ENCODE measurements at regions not wholly inside any gene's neighbourhood (a gene's known extent, or its start where the extent isn't known, plus 50 kb on each side); places are given as distances from the start of the nearest gene placed in this dataset.

DNA sequence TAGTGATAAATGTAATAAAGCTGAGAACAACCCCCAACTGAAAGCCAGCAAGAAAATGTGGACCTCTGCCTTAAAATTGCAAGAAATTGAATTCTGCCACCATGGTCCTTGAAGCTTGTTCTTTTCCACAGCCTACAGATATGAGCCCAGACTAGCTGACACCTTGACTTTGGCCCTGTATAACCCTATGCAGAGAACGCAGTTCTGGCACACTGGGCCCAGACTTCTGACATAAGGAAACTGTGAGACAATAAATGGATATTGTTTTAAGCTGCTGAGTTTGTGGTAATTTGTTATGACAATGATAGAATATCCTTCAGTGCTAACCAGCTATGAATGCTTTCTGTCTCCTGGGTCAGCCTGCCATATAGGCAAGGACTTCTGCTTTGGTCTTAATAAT lies 315.6 kb upstream of the RIOK2 start:
- WGBS (ENCODE audit: insufficient coverage), result 89% methylated on average over 1 of the region's 1 CpG
- Histone ChIP-seq H3K27me3 (ENCODE audit: control insufficient read depth, insufficient read depth, low read length) (peaks cover 2% of the 10 kb centered on the region), H3K4me3 (ENCODE audit: low read length) (no peak overlapping the region), H3K27ac (ENCODE audit: low read length) (no peak overlapping the region), H3K4me1 (ENCODE audit: control insufficient read depth, insufficient read depth, low read length) (no peaks in the 10 kb centered on the region), H3K36me3 (ENCODE audit: control insufficient read depth, insufficient read depth, low read length) (no peaks in the 10 kb centered on the region), H3K9me3 (ENCODE audit: control insufficient read depth, insufficient read depth, low read length) (no peaks in the 10 kb centered on the region)
- intact Hi-C loops (cut with micrococcal nuclease), result no loop called here
- DNase-seq (no peak), ATAC-seq (no peak)
- Mint-ChIP-seq H3K4me1 (no peaks in the 10 kb centered on the region), H3K9me3 (peaks cover 0 to 2% of the 10 kb centered on the region in 2 donors), H3K36me3 (no peaks in the 10 kb centered on the region), H3K4me3 (no peak overlapping the region), H3K27me3 (ENCODE audit: low read depth in 2 of 2) (no peaks in the 10 kb centered on the region), H3K27ac (no peak overlapping the region)
- TF ChIP-seq, protein P1, sequence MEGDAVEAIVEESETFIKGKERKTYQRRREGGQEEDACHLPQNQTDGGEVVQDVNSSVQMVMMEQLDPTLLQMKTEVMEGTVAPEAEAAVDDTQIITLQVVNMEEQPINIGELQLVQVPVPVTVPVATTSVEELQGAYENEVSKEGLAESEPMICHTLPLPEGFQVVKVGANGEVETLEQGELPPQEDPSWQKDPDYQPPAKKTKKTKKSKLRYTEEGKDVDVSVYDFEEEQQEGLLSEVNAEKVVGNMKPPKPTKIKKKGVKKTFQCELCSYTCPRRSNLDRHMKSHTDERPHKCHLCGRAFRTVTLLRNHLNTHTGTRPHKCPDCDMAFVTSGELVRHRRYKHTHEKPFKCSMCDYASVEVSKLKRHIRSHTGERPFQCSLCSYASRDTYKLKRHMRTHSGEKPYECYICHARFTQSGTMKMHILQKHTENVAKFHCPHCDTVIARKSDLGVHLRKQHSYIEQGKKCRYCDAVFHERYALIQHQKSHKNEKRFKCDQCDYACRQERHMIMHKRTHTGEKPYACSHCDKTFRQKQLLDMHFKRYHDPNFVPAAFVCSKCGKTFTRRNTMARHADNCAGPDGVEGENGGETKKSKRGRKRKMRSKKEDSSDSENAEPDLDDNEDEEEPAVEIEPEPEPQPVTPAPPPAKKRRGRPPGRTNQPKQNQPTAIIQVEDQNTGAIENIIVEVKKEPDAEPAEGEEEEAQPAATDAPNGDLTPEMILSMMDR (IDR thresholded peaks at IDR 0.05), result no peak

DNA sequence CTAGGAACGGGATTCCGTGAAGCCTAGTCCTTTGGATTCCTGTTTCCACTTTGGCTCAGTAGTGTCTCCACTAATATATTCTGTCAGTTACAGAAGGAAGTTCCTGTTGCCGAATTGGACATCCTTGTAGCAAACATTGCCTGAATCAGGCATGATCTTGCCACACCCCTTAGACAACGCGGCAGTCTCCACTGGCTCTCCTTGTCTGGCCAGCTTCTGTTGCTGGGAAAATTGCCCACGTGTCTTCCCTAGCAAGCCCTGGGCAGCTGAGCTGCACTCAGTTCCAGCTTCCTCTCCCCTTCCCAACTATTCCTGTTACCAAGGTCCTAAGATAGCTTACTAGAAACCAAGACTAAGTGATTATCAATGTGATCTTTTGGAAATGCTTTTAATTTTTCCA lies 316.6 kb upstream of the RIOK2 start:
- ATAC-seq (no peak), DNase-seq (no peak)
- TF ChIP-seq, protein P1 (IDR thresholded peaks at IDR 0.05), result no peak
- intact Hi-C loops (cut with micrococcal nuclease), result no loop called here
- Histone ChIP-seq H3K4me3 (ENCODE audit: low read length) (no peak overlapping the region), H3K36me3 (ENCODE audit: control insufficient read depth, insufficient read depth, low read length) (no peaks in the 10 kb centered on the region), H3K27ac (ENCODE audit: low read length) (no peak overlapping the region), H3K4me1 (ENCODE audit: control insufficient read depth, insufficient read depth, low read length) (no peaks in the 10 kb centered on the region), H3K27me3 (ENCODE audit: control insufficient read depth, insufficient read depth, low read length) (peaks cover 1% of the 10 kb centered on the region), H3K9me3 (ENCODE audit: control insufficient read depth, insufficient read depth, low read length) (no peaks in the 10 kb centered on the region)
- H3K4me3 Mint-ChIP-seq, result no peak overlapping the region
- H3K27ac Mint-ChIP-seq, result no peak overlapping the region
- H3K27me3 Mint-ChIP-seq (ENCODE audit: low read depth in 2 of 2), result no peaks in the 10 kb centered on the region
- no peaks in the 10 kb centered on the region for H3K4me1 Mint-ChIP-seq
- no peaks in the 10 kb centered on the region for H3K36me3 Mint-ChIP-seq
- H3K9me3 Mint-ChIP-seq, result peaks cover 0 to 2% of the 10 kb centered on the region in 2 donors
- 89% methylated on average over 6 of the region's 6 CpGs for WGBS (ENCODE audit: insufficient coverage)

DNA sequence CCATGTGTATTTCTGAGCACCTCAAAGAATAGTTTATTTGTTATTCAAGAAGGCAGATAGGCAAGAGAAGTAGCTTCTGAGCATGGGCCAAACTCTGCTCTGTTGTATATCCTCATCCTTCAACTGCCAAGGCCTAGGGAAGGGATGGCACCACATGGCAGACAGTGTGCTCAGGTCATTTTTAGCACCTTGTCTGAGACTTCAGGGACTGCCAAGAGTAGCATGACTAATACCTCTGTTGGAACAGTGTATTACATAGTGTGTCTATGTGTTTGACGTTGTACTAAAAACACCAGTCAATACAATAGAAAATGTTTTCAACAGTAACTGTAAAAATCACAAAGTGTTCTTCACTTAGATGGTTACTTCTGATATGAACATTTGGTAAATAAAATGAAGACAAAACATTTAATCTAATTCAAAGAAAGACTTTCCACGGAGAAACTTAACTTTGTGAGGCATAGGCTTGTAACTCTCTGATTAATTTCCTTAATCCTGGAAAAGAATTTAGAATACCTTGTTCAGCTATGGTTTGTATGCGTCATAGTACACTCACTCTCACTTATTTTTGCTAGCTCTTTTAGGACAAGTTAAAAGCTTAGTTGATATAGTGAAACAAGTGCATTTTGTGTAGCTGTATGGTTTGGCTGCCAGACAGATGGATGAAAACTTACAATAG lies 318.4 kb upstream of the RIOK2 start:
- H3K4me3 ChIP-seq (ENCODE audit: low read length), result no peak overlapping the region
- intact Hi-C loops (cut with micrococcal nuclease), result no loop called here
- ATAC-seq (no peak), DNase-seq (no peak)
- no peaks in the 10 kb centered on the region for H3K4me1 Mint-ChIP-seq
- H3K27me3 Mint-ChIP-seq (ENCODE audit: low read depth in 2 of 2), result peaks cover 0 to under 1% of the 10 kb centered on the region in 2 donors
- no peak overlapping the region for H3K4me3 Mint-ChIP-seq
- no peaks in the 10 kb centered on the region for H3K36me3 ChIP-seq (ENCODE audit: control insufficient read depth, insufficient read depth, low read length)
- H3K27ac Mint-ChIP-seq, result no peak overlapping the region
- H3K27ac ChIP-seq (ENCODE audit: low read length), result no peak overlapping the region
- no CpG with 5 or more reads among the region's 3 CpGs for WGBS (ENCODE audit: insufficient coverage)
- no peaks in the 10 kb centered on the region for H3K4me1 ChIP-seq (ENCODE audit: control insufficient read depth, insufficient read depth, low read length)
- H3K9me3 ChIP-seq (ENCODE audit: control insufficient read depth, insufficient read depth, low read length), result no peaks in the 10 kb centered on the region
- H3K36me3 Mint-ChIP-seq, result no peaks in the 10 kb centered on the region
- H3K9me3 Mint-ChIP-seq, result no peaks in the 10 kb centered on the region
- TF ChIP-seq, protein P1 (IDR thresholded peaks at IDR 0.05), result no peak
- no peaks in the 10 kb centered on the region for H3K27me3 ChIP-seq (ENCODE audit: control insufficient read depth, insufficient read depth, low read length)

DNA sequence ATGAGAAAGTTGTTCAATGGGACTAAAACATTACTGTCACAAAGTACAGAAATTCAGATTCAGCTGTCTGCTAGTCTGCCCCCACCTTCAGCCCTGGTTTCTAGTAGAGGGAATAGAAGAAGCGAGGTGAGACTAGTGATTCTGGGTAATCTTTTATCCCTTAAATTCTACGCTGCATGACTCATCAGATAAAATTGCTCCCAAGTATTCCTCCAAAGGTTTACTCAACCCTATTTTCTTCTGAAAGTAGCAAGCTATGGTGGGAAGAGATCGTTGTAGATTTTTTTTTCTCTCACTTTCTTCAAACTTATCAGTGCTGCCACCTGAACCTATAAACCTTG lies 318.9 kb upstream of the RIOK2 start:
- Histone ChIP-seq H3K27ac (ENCODE audit: low read length) (no peak overlapping the region), H3K4me3 (ENCODE audit: low read length) (no peak overlapping the region), H3K36me3 (ENCODE audit: control insufficient read depth, insufficient read depth, low read length) (no peaks in the 10 kb centered on the region), H3K9me3 (ENCODE audit: control insufficient read depth, insufficient read depth, low read length) (no peaks in the 10 kb centered on the region), H3K4me1 (ENCODE audit: control insufficient read depth, insufficient read depth, low read length) (no peaks in the 10 kb centered on the region), H3K27me3 (ENCODE audit: control insufficient read depth, insufficient read depth, low read length) (no peaks in the 10 kb centered on the region)
- Mint-ChIP-seq H3K36me3 (no peaks in the 10 kb centered on the region), H3K4me1 (no peaks in the 10 kb centered on the region), H3K27ac (no peak overlapping the region), H3K9me3 (peaks cover 0 to 2% of the 10 kb centered on the region in 2 donors), H3K4me3 (no peak overlapping the region), H3K27me3 (ENCODE audit: low read depth in 2 of 2) (peaks cover 0 to 6% of the 10 kb centered on the region in 2 donors)
- TF ChIP-seq, protein P1 (IDR thresholded peaks at IDR 0.05), result no peak
- no CpG with 5 or more reads among the region's 3 CpGs for WGBS (ENCODE audit: insufficient coverage)
- no peak for ATAC-seq
- intact Hi-C loops (cut with micrococcal nuclease), result no loop called here
- no peak for DNase-seq
